NT2/D1 (cell line): ENCODE measurements at regions not wholly inside any gene's neighbourhood (a gene's known extent, or its start where the extent isn't known, plus 50 kb on each side); places are given as distances from the start of the nearest gene placed in this dataset.

Experiments
- DNase-seq: peaks from one replicate; pipeline ENCODE4 v3.0.0-alpha.2; 2011; ENCODE audit warnings: low read depth, low spot score
- H3K27me3 ChIP-seq: 2 replicates; pipeline ENCODE4 v1.6.0; 2011; ENCODE audit warnings: mild to moderate bottlenecking; ENCODE audit not compliant: insufficient read length, insufficient read depth
- H3K36me3 ChIP-seq: 2 replicates; pipeline ENCODE4 v1.6.1; 2011; ENCODE audit warnings: mild to moderate bottlenecking, low read length, mixed read lengths; ENCODE audit not compliant: insufficient read depth, insufficient read length
- H3K4me1 ChIP-seq: 2 replicates; pipeline ENCODE4 v1.5.1; 2011; ENCODE audit not compliant: insufficient read depth, insufficient read length
- H3K4me3 ChIP-seq: 2 replicates; pipeline ENCODE4 v1.5.1; 2011; ENCODE audit warnings: low read depth; ENCODE audit not compliant: insufficient read length
- H3K9ac ChIP-seq: 2 replicates; pipeline ENCODE4 v1.6.0; 2011; ENCODE audit warnings: low read depth; ENCODE audit not compliant: insufficient read length
- H3K9me3 ChIP-seq: 2 replicates; pipeline ENCODE4 v1.5.1; 2011; ENCODE audit warnings: mild to moderate bottlenecking, low read length; ENCODE audit not compliant: insufficient read depth
- SUZ12 ChIP-seq: IDR thresholded peaks from 2 replicates; pipeline ENCODE4 v1.6.1; 2011; ENCODE audit not compliant: insufficient read length, insufficient read depth; ENCODE audit errors: extremely low read depth
- YY1 ChIP-seq: IDR thresholded peaks from 2 replicates; pipeline ENCODE4 v1.6.1; 2011; ENCODE audit not compliant: insufficient read length, insufficient read depth
- ZNF274 ChIP-seq: IDR thresholded peaks from 2 replicates; pipeline ENCODE4 v1.6.1; 2011; ENCODE audit warnings: mild to moderate bottlenecking, low read depth, low read length

GRCh38 chr2:114254875-114255274 is 187.6 kb upstream of the DPP10 start:
- Histone ChIP-seq H3K9ac (no peak overlapping the region), H3K36me3 (no peaks in the 10 kb centered on the region), H3K9me3 (no peaks in the 10 kb centered on the region), H3K4me3 (no peak overlapping the region), H3K4me1 (no peaks in the 10 kb centered on the region), H3K27me3 (no peaks in the 10 kb centered on the region)
- TF ChIP-seq SUZ12: no peak
- DNase-seq: no peak

GRCh38 chr2:114259389-114259788 is 183.1 kb upstream of the DPP10 start:
- no peaks in the 10 kb centered on the region for H3K9me3 ChIP-seq
- DNase-seq: no peak
- no peaks in the 10 kb centered on the region for H3K36me3 ChIP-seq
- H3K4me1 ChIP-seq: no peaks in the 10 kb centered on the region
- no peaks in the 10 kb centered on the region for H3K27me3 ChIP-seq
- H3K4me3 ChIP-seq: no peak overlapping the region
- H3K9ac ChIP-seq: no peak overlapping the region
- TF ChIP-seq SUZ12 (no peak), YY1 (no peak), ZNF274 (no peak)

- no peaks in the 10 kb centered on the region for H3K27me3 ChIP-seq
- no peak overlapping the region for H3K4me3 ChIP-seq
- no peak overlapping the region for H3K9ac ChIP-seq
- H3K4me1 ChIP-seq: no peaks in the 10 kb centered on the region
- no peaks in the 10 kb centered on the region for H3K36me3 ChIP-seq
- H3K9me3 ChIP-seq: no peaks in the 10 kb centered on the region
- no peak for TF ChIP-seq ZNF274
- DNase-seq: no peak
Measured at GRCh38 chr2:114261366-114261765, 181.1 kb upstream of the DPP10 start.

DNA sequence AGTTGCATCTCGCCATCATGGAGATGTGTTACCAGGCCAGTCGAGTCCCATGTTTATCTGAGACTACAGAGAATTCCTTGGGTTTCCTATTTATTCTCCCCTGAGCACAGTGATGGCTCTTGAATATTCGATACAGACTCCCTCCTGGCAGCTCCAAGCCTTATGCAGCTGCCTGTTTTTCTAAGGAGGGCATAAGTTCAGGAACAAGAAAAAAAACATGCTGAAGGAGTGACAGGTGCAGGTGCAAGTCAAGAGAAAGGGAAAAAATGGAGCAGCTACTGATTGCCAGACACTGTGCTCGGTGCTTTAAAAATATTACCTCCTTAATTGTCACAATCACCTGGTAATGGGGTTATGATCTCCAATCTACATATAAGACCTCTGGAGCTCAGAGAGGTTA is 177.2 kb upstream of the DPP10 start:
- H3K36me3 ChIP-seq: no peaks in the 10 kb centered on the region

DNA sequence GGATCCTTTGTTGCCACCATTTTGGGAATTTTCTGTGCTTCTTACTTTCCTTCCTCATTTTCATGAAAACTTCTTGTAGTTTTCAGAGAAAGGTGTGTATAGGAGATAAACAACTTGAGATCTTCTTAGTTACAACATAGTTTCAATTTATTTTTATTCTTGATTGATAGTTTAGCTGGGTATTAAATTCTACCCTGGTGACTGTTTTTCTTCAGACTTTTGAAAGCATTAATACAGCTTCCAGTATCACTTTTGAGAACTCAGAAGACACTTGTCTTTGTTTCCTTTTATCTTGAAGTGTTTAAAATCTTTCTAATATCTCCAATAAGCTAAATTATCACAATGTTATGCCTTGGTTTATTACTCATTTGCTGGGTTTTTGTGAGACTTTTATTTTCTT is 167.5 kb upstream of the DPP10 start:
- H3K4me3 ChIP-seq: no peak overlapping the region
- H3K4me1 ChIP-seq: no peaks in the 10 kb centered on the region
- no peak overlapping the region for H3K9ac ChIP-seq
- no peaks in the 10 kb centered on the region for H3K27me3 ChIP-seq
- TF ChIP-seq YY1 (no peak), SUZ12 (no peak), ZNF274 (no peak)
- H3K36me3 ChIP-seq: no peaks in the 10 kb centered on the region
- no peak for DNase-seq
- H3K9me3 ChIP-seq: peaks cover 14% of the 10 kb centered on the region

More for the DNA sequence above, 177.2 kb upstream of the DPP10 start:
- H3K4me1 ChIP-seq: no peaks in the 10 kb centered on the region
- TF ChIP-seq YY1 (no peak), SUZ12 (no peak), ZNF274 (no peak)
- H3K9ac ChIP-seq: no peak overlapping the region
- H3K27me3 ChIP-seq: no peaks in the 10 kb centered on the region
- H3K4me3 ChIP-seq: no peak overlapping the region
- DNase-seq: no peak
- H3K9me3 ChIP-seq: no peaks in the 10 kb centered on the region

DNA sequence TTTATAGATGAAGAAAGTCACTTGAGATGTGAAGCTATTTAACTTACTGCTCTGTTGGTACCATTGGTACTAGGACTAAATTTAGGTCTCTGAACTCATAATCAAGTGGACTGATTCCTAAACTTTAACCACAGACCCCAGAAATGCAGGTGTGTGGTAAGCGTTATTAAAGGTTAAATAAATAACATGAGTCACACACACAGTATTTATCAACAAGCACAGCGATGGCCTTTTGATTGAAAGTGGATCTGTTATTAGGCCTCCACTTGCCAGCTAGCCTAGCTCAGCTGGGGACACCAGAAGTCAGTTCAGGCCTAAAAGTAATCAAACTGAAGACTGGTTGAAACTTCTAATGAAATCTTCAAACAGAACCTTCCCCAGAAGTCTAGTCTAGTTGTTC is 161.3 kb upstream of the DPP10 start:
- no peaks in the 10 kb centered on the region for H3K36me3 ChIP-seq
- H3K9me3 ChIP-seq: no peaks in the 10 kb centered on the region; the same call in 1 of the 2 replicates
- TF ChIP-seq ZNF274 (no peak), SUZ12 (no peak), YY1 (no peak)
- H3K4me1 ChIP-seq: no peaks in the 10 kb centered on the region
- DNase-seq: no peak
- H3K4me3 ChIP-seq: no peak overlapping the region
- no peak overlapping the region for H3K9ac ChIP-seq
- no peaks in the 10 kb centered on the region for H3K27me3 ChIP-seq

DNA sequence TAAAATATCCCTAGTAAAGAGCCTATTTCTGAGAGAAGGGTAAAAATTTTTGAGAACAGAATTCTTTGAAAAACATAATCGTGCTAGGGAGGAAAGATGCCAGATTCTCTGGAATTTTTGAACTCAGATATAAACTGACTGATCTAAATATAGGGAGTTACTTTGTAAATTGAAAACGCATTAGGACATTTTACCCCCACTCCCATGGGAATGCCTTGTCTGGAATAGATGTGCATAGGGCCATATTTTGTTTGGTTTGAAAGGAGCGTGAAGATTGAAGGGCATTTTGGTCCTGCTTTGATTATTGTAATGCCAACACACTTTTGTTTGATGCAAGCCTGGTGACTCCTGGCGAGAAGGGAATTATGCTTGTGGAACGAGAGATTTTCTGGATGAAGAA is 158.7 kb upstream of the DPP10 start:
- Histone ChIP-seq H3K9me3 (no peaks in the 10 kb centered on the region; the same call in 1 of the 2 replicates), H3K4me3 (no peak overlapping the region), H3K4me1 (no peaks in the 10 kb centered on the region), H3K9ac (no peak overlapping the region), H3K27me3 (no peaks in the 10 kb centered on the region), H3K36me3 (no peaks in the 10 kb centered on the region)
- TF ChIP-seq SUZ12: no peak
- no peak for TF ChIP-seq ZNF274
- TF ChIP-seq YY1: no peak
- no peak for DNase-seq

DNA sequence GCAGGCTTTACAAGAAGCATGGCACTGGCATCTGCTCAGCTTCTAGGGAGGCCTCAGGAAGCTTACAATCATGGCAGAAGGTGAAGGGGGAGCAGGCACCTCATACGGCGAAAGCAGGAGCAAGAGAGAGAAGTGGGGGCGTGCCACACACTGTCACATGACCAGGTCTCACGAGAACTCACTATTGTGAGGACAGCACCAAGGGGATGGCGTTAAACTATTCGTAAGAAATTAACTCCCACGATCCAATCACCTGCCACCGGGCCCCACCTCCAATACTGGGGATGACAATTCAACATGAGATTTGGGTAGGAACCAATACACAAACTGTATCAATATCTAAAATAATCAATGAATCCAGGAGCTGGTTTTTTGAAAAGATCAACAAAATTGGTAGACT is 156.0 kb upstream of the DPP10 start:
- Histone ChIP-seq H3K27me3 (no peaks in the 10 kb centered on the region), H3K9ac (no peak overlapping the region), H3K4me1 (no peaks in the 10 kb centered on the region), H3K9me3 (no peaks in the 10 kb centered on the region; the same call in 1 of the 2 replicates), H3K36me3 (no peaks in the 10 kb centered on the region), H3K4me3 (no peak overlapping the region)
- no peak for DNase-seq
- TF ChIP-seq YY1: no peak
- TF ChIP-seq ZNF274: no peak
- no peak for TF ChIP-seq SUZ12
